Calu3 (cell line): ENCODE measurements at regions not wholly inside any gene's neighbourhood (a gene's known extent, or its start where the extent isn't known, plus 50 kb on each side); places are given as distances from the start of the nearest gene placed in this dataset.

Source experiments
- BruUV-seq: library from RNA; stranded (reverse); fragments of 400-500 nt; replicated peaks from 2 replicates; lab custom pipeline; 2021; lab: Mats Ljungman, UMichigan
- CTCF ChIA-PET: fragments of 300-600 bp; sonication (Branson Sonifier 250); formaldehyde crosslinking; loops from one replicate; lab custom pipeline; 2022; ENCODE audit warnings: antibody characterized with exemption; lab: Charles Lee
- DNase-seq: peaks from one replicate; pipeline ENCODE4 v3.0.0; 2022
- H3K27ac Mint-ChIP-seq: one replicate; pipeline ENCODE4 v1.8.0; 2022; ENCODE audit warnings: mixed read lengths; ENCODE audit not compliant: unreplicated experiment
- H3K27me3 Mint-ChIP-seq: one replicate; pipeline ENCODE4 v1.8.0; 2022; ENCODE audit warnings: mixed read lengths; ENCODE audit not compliant: unreplicated experiment
- H3K36me3 Mint-ChIP-seq: one replicate; pipeline ENCODE4 v1.8.0; 2022; ENCODE audit warnings: mild to moderate bottlenecking, moderate library complexity, mixed read lengths; ENCODE audit not compliant: insufficient read depth, unreplicated experiment
- H3K4me1 Mint-ChIP-seq: one replicate; pipeline ENCODE4 v1.8.0; 2022; ENCODE audit warnings: mild to moderate bottlenecking, low read depth, mixed read lengths; ENCODE audit not compliant: unreplicated experiment
- H3K4me3 Mint-ChIP-seq: one replicate; pipeline ENCODE4 v1.8.0; 2022; ENCODE audit warnings: mild to moderate bottlenecking, low read depth, moderate library complexity, mixed read lengths; ENCODE audit not compliant: unreplicated experiment
- H3K9me3 Mint-ChIP-seq: one replicate; pipeline ENCODE4 v1.8.0; 2022; ENCODE audit warnings: low read depth, mixed read lengths; ENCODE audit not compliant: unreplicated experiment
- CTCF ChIP-seq: fragments of 200-600 bp; IDR thresholded peaks from one replicate; pipeline ENCODE4 v1.8.0; 2022; ENCODE audit warnings: antibody characterized with exemption; ENCODE audit not compliant: unreplicated experiment
- intact Hi-C: fragments of 100-400 bp; cut with micrococcal nuclease; formaldehyde crosslinking; loops from one replicate; pipeline ENCODE4 v1.10.0; 2022; ENCODE audit not compliant: unreplicated experiment

GRCh38 chr21:35968564-35968963, 91.8 kb downstream of the SETD4 start:
- CTCF ChIA-PET = no interaction called here
- no peak overlapping the region for H3K4me3 Mint-ChIP-seq

GRCh38 chr21:35965699-35966098, 94.6 kb downstream of the SETD4 start:
- H3K27ac Mint-ChIP-seq = no peak overlapping the region
- DNase-seq = no peak
- H3K9me3 Mint-ChIP-seq = no peaks in the 10 kb centered on the region
- BruUV-seq = no TSS peak
- H3K4me1 Mint-ChIP-seq = no peaks in the 10 kb centered on the region
- intact Hi-C loops = no loop called here
- CTCF ChIA-PET = interaction anchor here (0.6 kb wide), 1 partner anchor 9 kb away, joined by 4 read pairs; no protein-coding TSS in a partner anchor
- H3K4me3 Mint-ChIP-seq = no peak overlapping the region
- no peak for TF ChIP-seq CTCF
- no peaks in the 10 kb centered on the region for H3K27me3 Mint-ChIP-seq
- no peaks in the 10 kb centered on the region for H3K36me3 Mint-ChIP-seq

More at GRCh38 chr21:35968564-35968963, 91.8 kb downstream of the SETD4 start:
- no peak for DNase-seq
- no TSS peak for BruUV-seq
- Mint-ChIP-seq H3K4me1 (no peaks in the 10 kb centered on the region), H3K36me3 (no peaks in the 10 kb centered on the region), H3K27me3 (no peaks in the 10 kb centered on the region), H3K9me3 (no peaks in the 10 kb centered on the region), H3K27ac (no peak overlapping the region)
- intact Hi-C loops = no loop called here
- TF ChIP-seq CTCF = no peak

GRCh38 chr21:35963920-35964451, 96.3 kb downstream of the SETD4 start:
- no peak for DNase-seq
- intact Hi-C loops = no loop called here

GRCh38 chr21:35962917-35963316, 97.4 kb downstream of the SETD4 start:
- intact Hi-C loops = no loop called here
- Mint-ChIP-seq H3K9me3 (peaks cover 3% of the 10 kb centered on the region), H3K27ac (no peak overlapping the region), H3K4me1 (no peaks in the 10 kb centered on the region), H3K4me3 (no peak overlapping the region), H3K36me3 (no peaks in the 10 kb centered on the region), H3K27me3 (no peaks in the 10 kb centered on the region)
- TF ChIP-seq CTCF = no peak
- BruUV-seq = no TSS peak
- CTCF ChIA-PET = no interaction called here
- DNase-seq = no peak

More at GRCh38 chr21:35963920-35964451, 96.3 kb downstream of the SETD4 start:
- peaks cover 3% of the 10 kb centered on the region for H3K9me3 Mint-ChIP-seq
- CTCF ChIA-PET = no interaction called here
- no TSS peak for BruUV-seq
- H3K27ac Mint-ChIP-seq = no peak overlapping the region
- H3K4me1 Mint-ChIP-seq = no peaks in the 10 kb centered on the region
- no peak overlapping the region for H3K4me3 Mint-ChIP-seq
- no peaks in the 10 kb centered on the region for H3K27me3 Mint-ChIP-seq
- H3K36me3 Mint-ChIP-seq = no peaks in the 10 kb centered on the region
- no peak for TF ChIP-seq CTCF
